ENCODE measurements at regions not wholly inside any gene's neighbourhood (a gene's known extent, or its start where the extent isn't known, plus 50 kb on each side); places are given as distances from the start of the nearest gene placed in this dataset.

GRCh38 chr1:59236721-59237545, 60.0 kb upstream of the FGGY start:
- DNase-seq (ENCODE audit: extremely low read depth in 1 of 4, low spot score in 3 of 4) (no peak), ATAC-seq (no peak), FAIRE-seq (no peak)
- Histone ChIP-seq H3K4me2 (ENCODE audit: insufficient read depth, low read length) (no peak overlapping the region), H3K79me2 (ENCODE audit: control insufficient read depth, insufficient read depth, low read length) (no peaks in the 10 kb centered on the region), H3K27ac (ENCODE audit: extremely low read depth, low read depth, low read length) (no peak overlapping the region), H3K27me3 (ENCODE audit: control insufficient read depth in 2 of 2, insufficient read depth in 2 of 2, low read length in 2 of 2) (no peaks in the 10 kb centered on the region; a peak in 1 of 5 replicates), H2AFZ (ENCODE audit: low read depth, low read length) (no peak overlapping the region), H3K9me3 (replicated peaks; ENCODE audit: control insufficient read depth, insufficient read depth, low read depth, low read length) (no peaks in the 10 kb centered on the region), H3K4me1 (replicated peaks in 1 of 2; ENCODE audit: control insufficient read depth in 2 of 2, insufficient read depth in 2 of 2, low read length in 2 of 2) (no peaks in the 10 kb centered on the region), H4K20me1 (replicated peaks; ENCODE audit: control insufficient read depth, insufficient read depth, low read length) (no peaks in the 10 kb centered on the region), H3K9me1 (ENCODE audit: control insufficient read depth, insufficient read depth, low read length) (no peaks in the 10 kb centered on the region), H3K36me3 (ENCODE audit: control insufficient read depth, insufficient read depth, low read length) (no peaks in the 10 kb centered on the region), H3K9ac (ENCODE audit: insufficient read depth in 1 of 2, low read depth in 2 of 2, low read length in 2 of 2) (no peak overlapping the region), H3K4me3 (no peak overlapping the region)
- ChIA-PET CTCF (ENCODE audit: low intra/inter-chr PET ratio) (no interaction called here), POLR2A (interaction anchor here (0.9 kb wide), 1 partner anchor 7 kb away, joined by 3 read pairs; no protein-coding TSS in a partner anchor)
- BruUV-seq (replicated peaks) = no TSS peak
- intact Hi-C loops (cut with micrococcal nuclease) = no loop called here
- 7% methylated on average over 3 of the region's 3 CpGs for WGBS (ENCODE audit: insufficient coverage, low coverage, missing lambda C conversion rate)
- in situ Hi-C loops (cut with MboI) = no loop called here
- TF ChIP-seq ZNF512 (tag; IDR thresholded peaks at IDR 0.05) = peak; percentile 94
- no peak for TF ChIP-seq HNRNPK (IDR thresholded peaks at IDR 0.05; ENCODE audit: low read depth, low read length, poor library complexity, severe bottlenecking)
- no peak for TF ChIP-seq NCOA2 (IDR thresholded peaks at IDR 0.05; ENCODE audit: partially characterized antibody in 2 of 2)
- no peak for TF ChIP-seq FOSL1 (tag; conservative IDR thresholded peaks at IDR 0.05)
- TF ChIP-seq CHAMP1 (IDR thresholded peaks at IDR 0.05) = no peak
- no peak for TF ChIP-seq ZNF518B (CRISPR knock-in tag; IDR thresholded peaks at IDR 0.05)
